Esophagus squamous epithelium (tissue), 4 donors: ENCODE measurements at regions not wholly inside any gene's neighbourhood (a gene's known extent, or its start where the extent isn't known, plus 50 kb on each side); places are given as distances from the start of the nearest gene placed in this dataset.
"Not testable (repeated sequence)": the region's sequence is repeated elsewhere in the genome, so short reads cannot be mapped to it uniquely, and the experiment has no call there.

Experiments
- CTCF ChIP-seq, 6 experiments: fragments of 450-650 bp in 4 of 6; fragments of 200-600 bp in 2 of 6; sonication (generic) in 2 of 6; IDR thresholded peaks; one replicate each; pipeline ENCODE4 v1.5.1; 2016 to 2019; ENCODE audit warnings: antibody characterized with exemption in 6 of 6, mild to moderate bottlenecking in 4 of 6, moderate library complexity in 4 of 6
- POLR2A ChIP-seq, 4 donors: fragments of 450-650 bp; IDR thresholded peaks; one replicate each; pipeline ENCODE4 v1.6.1; 2017; ENCODE audit warnings: antibody characterized with exemption in 4 of 4, mild to moderate bottlenecking in 4 of 4, moderate library complexity in 3 of 4

- not testable (repeated sequence) for TF ChIP-seq POLR2A, CTCF (IDR thresholded peaks at IDR 0.05)
Measured at GRCh38 chr2:188036786-188037185, 254.9 kb upstream of the GULP1 start.
